HUDEP-2 (cell line): ENCODE measurements at regions not wholly inside any gene's neighbourhood (a gene's known extent, or its start where the extent isn't known, plus 50 kb on each side); places are given as distances from the start of the nearest gene placed in this dataset.
A peak's percentile ranks its signal among the peaks of the same experiment; 100 is the strongest.
"Not testable (repeated sequence)": the region's sequence is repeated elsewhere in the genome, so short reads cannot be mapped to it uniquely, and the experiment has no call there.

Source experiments
- DNase-seq, 76 experiments: peaks; one replicate each; lab custom pipeline; 2025; ENCODE audit not compliant: unreplicated experiment in 76 of 76; lab: John Stamatoyannopoulos, UW

GRCh38 chr14:46444666-46445065, 206.9 kb downstream of the RPL10L start:
- no peak for DNase-seq

GRCh38 chr14:46433381-46433780, 218.2 kb downstream of the RPL10L start:
- no peak for DNase-seq

GRCh38 chr14:46432516-46432915, 219.1 kb downstream of the RPL10L start:
- DNase-seq, result no peak

- no peak for DNase-seq
Measured at GRCh38 chr14:46417066-46417465, 234.5 kb downstream of the RPL10L start.

- DNase-seq, result no peak
Measured at GRCh38 chr14:46404865-46405811, 246.4 kb downstream of the RPL10L start.

GRCh38 chr14:46402001-46402690, 249.4 kb downstream of the RPL10L start:
- DNase-seq, result not testable (repeated sequence)

- DNase-seq, result no peak
Measured at GRCh38 chr14:46401066-46401465, 250.5 kb downstream of the RPL10L start.

GRCh38 chr14:46399049-46399448, 252.5 kb downstream of the RPL10L start:
- no peak for DNase-seq

GRCh38 chr14:46384611-46385010, 267.0 kb downstream of the RPL10L start:
- DNase-seq, result no peak

- DNase-seq, result no peak
Measured at GRCh38 chr14:46381674-46382073, 269.9 kb downstream of the RPL10L start.

- DNase-seq, result no peak
Measured at GRCh38 chr14:46378248-46378647, 273.3 kb downstream of the RPL10L start.

GRCh38 chr14:46377305-46377704, 274.3 kb downstream of the RPL10L start:
- no peak for DNase-seq

- DNase-seq, result no peak
Measured at GRCh38 chr14:46369391-46369790, 282.2 kb downstream of the RPL10L start.

- DNase-seq, result no peak
Measured at GRCh38 chr14:46368275-46368674, 283.3 kb downstream of the RPL10L start.

GRCh38 chr14:46352844-46353243, 298.7 kb downstream of the RPL10L start:
- DNase-seq, result no peak

GRCh38 chr14:46344327-46344937, 307.1 kb downstream of the RPL10L start:
- DNase-seq, result peak in 16 of 76 experiments; percentile 0 to 48 (median 19)

GRCh38 chr14:46325777-46326176, 325.8 kb downstream of the RPL10L start:
- no peak for DNase-seq

- DNase-seq, result no peak
Measured at GRCh38 chr14:46325157-46325556, 326.4 kb downstream of the RPL10L start.

GRCh38 chr14:46323404-46323762, 328.2 kb downstream of the RPL10L start:
- no peak for DNase-seq

- no peak for DNase-seq
Measured at GRCh38 chr14:46322730-46323403, 328.7 kb downstream of the RPL10L start.

- DNase-seq, result no peak
Measured at GRCh38 chr14:46322076-46322475, 329.5 kb downstream of the RPL10L start.
